ENCODE measurements at regions not wholly inside any gene's neighbourhood (a gene's known extent, or its start where the extent isn't known, plus 50 kb on each side); places are given as distances from the start of the nearest gene placed in this dataset.

DNA sequence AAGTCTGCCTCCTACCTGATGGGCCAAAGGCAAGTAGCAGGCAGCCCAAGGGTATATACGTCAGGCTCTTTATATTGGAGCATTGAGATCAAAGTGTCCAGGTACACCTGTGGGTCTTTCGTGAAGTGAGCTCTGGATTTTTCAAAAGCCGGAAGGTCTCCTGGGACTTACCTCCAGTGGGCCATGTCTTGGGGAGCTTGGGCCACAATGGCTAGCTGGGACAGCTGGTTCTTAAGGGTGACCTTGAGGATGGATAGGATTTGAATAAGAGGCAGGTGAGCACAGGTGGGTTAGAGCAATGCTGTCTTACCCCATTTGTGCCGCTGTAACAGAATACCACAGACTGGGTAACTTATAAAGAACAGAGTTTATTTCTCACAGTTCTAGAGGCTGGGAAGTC is 153.4 kb downstream of the CDC5L start:
- H3K27ac ChIP-seq (ENCODE audit: low read depth in 2 of 2, low read length in 1 of 2), result no peak overlapping the region
- H3K9me2 ChIP-seq, result no peaks in the 10 kb centered on the region
- no peak for DNase-seq
- no peaks in the 10 kb centered on the region; a peak in 1 of 4 replicates for H3K4me1 ChIP-seq (ENCODE audit: control insufficient read depth in 1 of 2, insufficient read depth in 2 of 2, low read depth in 1 of 2, low read length in 1 of 2)
- H3K27me3 ChIP-seq (ENCODE audit: insufficient read depth), result peaks cover 8% of the 10 kb centered on the region; the same call in 1 of the 2 replicates
- H3K4me3 ChIP-seq (ENCODE audit: low read depth in 2 of 2, low read length in 1 of 2), result no peak overlapping the region
- H2AFZ ChIP-seq (ENCODE audit: low read depth), result no peak overlapping the region
- no peaks in the 10 kb centered on the region for H3K79me2 ChIP-seq (ENCODE audit: insufficient read depth)
- ChIA-PET CTCF (no interaction called here), POLR2A (no interaction called here)
- no peaks in the 10 kb centered on the region for H4K20me1 ChIP-seq (ENCODE audit: insufficient read depth)
- no peaks in the 10 kb centered on the region for H3K9me3 ChIP-seq
- 65% methylated on average over 3 of the region's 4 CpGs for WGBS (ENCODE audit: low lambda C conversion rate)
- no peaks in the 10 kb centered on the region for H3K36me3 ChIP-seq (replicated peaks in 1 of 2; ENCODE audit: control insufficient read depth in 1 of 2, insufficient read depth in 2 of 2, low read length in 1 of 2)
- no peak overlapping the region for H3K4me2 ChIP-seq
- H3F3A ChIP-seq (replicated peaks; ENCODE audit: insufficient read depth), result no peaks in the 10 kb centered on the region
- no peak for TF ChIP-seq NRF1 (IDR thresholded peaks at IDR 0.05; ENCODE audit: low read depth, low read length)
- no peak for TF ChIP-seq JUND (IDR thresholded peaks at IDR 0.05)
- no peak for TF ChIP-seq EP300 (IDR thresholded peaks at IDR 0.05; ENCODE audit: borderline replicate concordance in 1 of 2, low read depth in 1 of 2, low read length in 1 of 2)
- TF ChIP-seq NFIC (IDR thresholded peaks at IDR 0.05; ENCODE audit: borderline replicate concordance), result no peak
- no peak for TF ChIP-seq FOXM1 (IDR thresholded peaks at IDR 0.05; ENCODE audit: low read depth)
- no peak for TF ChIP-seq SIN3A (IDR thresholded peaks at IDR 0.05; ENCODE audit: borderline replicate concordance, low read depth, low read length)
- no peak for TF ChIP-seq MXI1 (IDR thresholded peaks at IDR 0.05; ENCODE audit: low read depth, low read length)
- TF ChIP-seq FOSL2 (IDR thresholded peaks at IDR 0.05; ENCODE audit: borderline replicate concordance, low read depth), result no peak
- TF ChIP-seq, protein P1, sequence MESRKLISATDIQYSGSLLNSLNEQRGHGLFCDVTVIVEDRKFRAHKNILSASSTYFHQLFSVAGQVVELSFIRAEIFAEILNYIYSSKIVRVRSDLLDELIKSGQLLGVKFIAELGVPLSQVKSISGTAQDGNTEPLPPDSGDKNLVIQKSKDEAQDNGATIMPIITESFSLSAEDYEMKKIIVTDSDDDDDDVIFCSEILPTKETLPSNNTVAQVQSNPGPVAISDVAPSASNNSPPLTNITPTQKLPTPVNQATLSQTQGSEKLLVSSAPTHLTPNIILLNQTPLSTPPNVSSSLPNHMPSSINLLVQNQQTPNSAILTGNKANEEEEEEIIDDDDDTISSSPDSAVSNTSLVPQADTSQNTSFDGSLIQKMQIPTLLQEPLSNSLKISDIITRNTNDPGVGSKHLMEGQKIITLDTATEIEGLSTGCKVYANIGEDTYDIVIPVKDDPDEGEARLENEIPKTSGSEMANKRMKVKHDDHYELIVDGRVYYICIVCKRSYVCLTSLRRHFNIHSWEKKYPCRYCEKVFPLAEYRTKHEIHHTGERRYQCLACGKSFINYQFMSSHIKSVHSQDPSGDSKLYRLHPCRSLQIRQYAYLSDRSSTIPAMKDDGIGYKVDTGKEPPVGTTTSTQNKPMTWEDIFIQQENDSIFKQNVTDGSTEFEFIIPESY (IDR thresholded peaks at IDR 0.05; ENCODE audit: borderline replicate concordance, low read depth), result no peak
- TF ChIP-seq, protein P2, sequence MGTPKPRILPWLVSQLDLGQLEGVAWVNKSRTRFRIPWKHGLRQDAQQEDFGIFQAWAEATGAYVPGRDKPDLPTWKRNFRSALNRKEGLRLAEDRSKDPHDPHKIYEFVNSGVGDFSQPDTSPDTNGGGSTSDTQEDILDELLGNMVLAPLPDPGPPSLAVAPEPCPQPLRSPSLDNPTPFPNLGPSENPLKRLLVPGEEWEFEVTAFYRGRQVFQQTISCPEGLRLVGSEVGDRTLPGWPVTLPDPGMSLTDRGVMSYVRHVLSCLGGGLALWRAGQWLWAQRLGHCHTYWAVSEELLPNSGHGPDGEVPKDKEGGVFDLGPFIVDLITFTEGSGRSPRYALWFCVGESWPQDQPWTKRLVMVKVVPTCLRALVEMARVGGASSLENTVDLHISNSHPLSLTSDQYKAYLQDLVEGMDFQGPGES (IDR thresholded peaks at IDR 0.05; ENCODE audit: low read depth, low read length), result no peak
- TF ChIP-seq, protein P3, sequence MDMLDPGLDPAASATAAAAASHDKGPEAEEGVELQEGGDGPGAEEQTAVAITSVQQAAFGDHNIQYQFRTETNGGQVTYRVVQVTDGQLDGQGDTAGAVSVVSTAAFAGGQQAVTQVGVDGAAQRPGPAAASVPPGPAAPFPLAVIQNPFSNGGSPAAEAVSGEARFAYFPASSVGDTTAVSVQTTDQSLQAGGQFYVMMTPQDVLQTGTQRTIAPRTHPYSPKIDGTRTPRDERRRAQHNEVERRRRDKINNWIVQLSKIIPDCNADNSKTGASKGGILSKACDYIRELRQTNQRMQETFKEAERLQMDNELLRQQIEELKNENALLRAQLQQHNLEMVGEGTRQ (IDR thresholded peaks at IDR 0.05; ENCODE audit: borderline replicate concordance, low read depth, low read length), result no peak
- no peak overlapping the region for H3K9ac ChIP-seq

DNA sequence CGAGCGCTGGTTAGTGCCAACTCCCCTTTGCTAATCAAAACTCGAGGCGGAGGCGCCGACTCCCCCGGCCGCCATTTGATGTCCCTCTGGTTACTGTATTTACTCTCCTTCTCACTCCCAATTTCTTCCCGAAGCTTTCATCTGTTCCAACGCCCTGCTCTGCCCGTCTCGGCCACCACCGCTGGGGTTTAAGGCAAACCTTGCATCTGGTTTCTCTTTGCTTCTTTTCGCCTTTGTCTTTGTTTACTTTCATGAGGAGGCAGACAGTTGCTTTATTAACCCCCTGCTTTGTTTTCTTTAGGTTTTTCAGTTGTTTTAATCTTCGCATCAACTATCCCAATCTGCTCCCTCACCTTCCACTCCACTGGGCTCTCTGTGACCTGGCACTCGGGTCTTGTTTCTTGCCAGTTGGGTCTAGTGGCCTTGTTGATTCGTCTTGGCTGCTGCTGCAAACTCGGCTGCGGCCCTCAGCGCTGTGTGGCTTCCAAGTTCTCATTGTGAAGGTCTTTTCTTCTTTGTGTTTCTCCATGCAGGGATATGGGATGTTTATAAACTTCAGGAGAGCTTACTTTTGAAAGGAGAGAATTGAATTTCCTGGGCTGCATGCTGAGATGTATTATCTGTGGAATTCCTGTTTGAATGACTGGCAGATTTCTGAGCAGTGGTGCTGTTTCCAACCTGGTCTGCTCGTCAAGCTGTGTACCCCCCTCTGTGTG is 155.1 kb downstream of the CDC5L start:
- H2AFZ ChIP-seq (ENCODE audit: low read depth), result no peak overlapping the region
- H3K9me2 ChIP-seq, result no peaks in the 10 kb centered on the region
- no peaks in the 10 kb centered on the region for H4K20me1 ChIP-seq (ENCODE audit: insufficient read depth)
- H3F3A ChIP-seq (replicated peaks; ENCODE audit: insufficient read depth), result no peaks in the 10 kb centered on the region
- 53% methylated on average over 21 of the region's 21 CpGs for WGBS (ENCODE audit: low lambda C conversion rate)
- no peaks in the 10 kb centered on the region for H3K9me3 ChIP-seq
- no peaks in the 10 kb centered on the region for H3K79me2 ChIP-seq (ENCODE audit: insufficient read depth)
- CTCF ChIA-PET, result no interaction called here
- POLR2A ChIA-PET, result no interaction called here
- no peak overlapping the region for H3K9ac ChIP-seq
- H3K27me3 ChIP-seq (ENCODE audit: insufficient read depth), result peaks cover 8% of the 10 kb centered on the region; the same call in 1 of the 2 replicates
- no peak overlapping the region for H3K4me2 ChIP-seq
- H3K27ac ChIP-seq (ENCODE audit: low read depth in 2 of 2, low read length in 1 of 2), result no peak overlapping the region
- no peak for DNase-seq
- no peaks in the 10 kb centered on the region for H3K36me3 ChIP-seq (replicated peaks in 1 of 2; ENCODE audit: control insufficient read depth in 1 of 2, insufficient read depth in 2 of 2, low read length in 1 of 2)
- no peak overlapping the region for H3K4me3 ChIP-seq (ENCODE audit: low read depth in 2 of 2, low read length in 1 of 2)
- H3K4me1 ChIP-seq (ENCODE audit: control insufficient read depth in 1 of 2, insufficient read depth in 2 of 2, low read depth in 1 of 2, low read length in 1 of 2), result no peaks in the 10 kb centered on the region; a peak in 1 of 4 replicates
- TF ChIP-seq NFIC (IDR thresholded peaks at IDR 0.05; ENCODE audit: borderline replicate concordance) (no peak), MEF2A (IDR thresholded peaks at IDR 0.05; ENCODE audit: borderline replicate concordance, low read depth) (no peak), TEAD4 (IDR thresholded peaks at IDR 0.05; ENCODE audit: borderline replicate concordance, insufficient read depth) (no peak), MXI1 (IDR thresholded peaks at IDR 0.05; ENCODE audit: low read depth, low read length) (no peak), SMC3 (IDR thresholded peaks at IDR 0.05; ENCODE audit: low read depth, low read length) (no peak), POLR2AphosphoS5 (IDR thresholded peaks at IDR 0.05; ENCODE audit: low read depth, low read length) (no peak)
- TF ChIP-seq, protein P2 (IDR thresholded peaks at IDR 0.05; ENCODE audit: low read depth, low read length), result no peak
- TF ChIP-seq, protein P4, sequence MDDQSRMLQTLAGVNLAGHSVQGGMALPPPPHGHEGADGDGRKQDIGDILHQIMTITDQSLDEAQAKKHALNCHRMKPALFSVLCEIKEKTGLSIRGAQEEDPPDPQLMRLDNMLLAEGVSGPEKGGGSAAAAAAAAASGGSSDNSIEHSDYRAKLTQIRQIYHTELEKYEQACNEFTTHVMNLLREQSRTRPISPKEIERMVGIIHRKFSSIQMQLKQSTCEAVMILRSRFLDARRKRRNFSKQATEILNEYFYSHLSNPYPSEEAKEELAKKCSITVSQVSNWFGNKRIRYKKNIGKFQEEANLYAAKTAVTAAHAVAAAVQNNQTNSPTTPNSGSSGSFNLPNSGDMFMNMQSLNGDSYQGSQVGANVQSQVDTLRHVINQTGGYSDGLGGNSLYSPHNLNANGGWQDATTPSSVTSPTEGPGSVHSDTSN (IDR thresholded peaks at IDR 0.05), result no peak
- TF ChIP-seq, protein P1 (IDR thresholded peaks at IDR 0.05; ENCODE audit: borderline replicate concordance, low read depth), result no peak
- TF ChIP-seq, protein P5, sequence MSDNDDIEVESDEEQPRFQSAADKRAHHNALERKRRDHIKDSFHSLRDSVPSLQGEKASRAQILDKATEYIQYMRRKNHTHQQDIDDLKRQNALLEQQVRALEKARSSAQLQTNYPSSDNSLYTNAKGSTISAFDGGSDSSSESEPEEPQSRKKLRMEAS (IDR thresholded peaks at IDR 0.05; ENCODE audit: low read depth), result no peak

Data from SK-N-SH (cell line).